Keratinocyte (primary cell): ENCODE measurements at regions not wholly inside any gene's neighbourhood (a gene's known extent, or its start where the extent isn't known, plus 50 kb on each side); places are given as distances from the start of the nearest gene placed in this dataset.

ENCODE experiments used
- DNase-seq: peaks from one replicate; pipeline ENCODE4 v3.0.0-alpha.2; 2011; ENCODE audit warnings: low read depth, missing footprints, low spot score
- FAIRE-seq: peaks from 2 replicates; lab custom pipeline; 2011; peaks lifted over from hg19 to GRCh38; lab: Jason Lieb, UNC
- H2AFZ ChIP-seq: 2 replicates; pipeline ENCODE4 v1.6.0; 2012; ENCODE audit warnings: low read length, control low read depth, inconsistent platforms; ENCODE audit not compliant: control insufficient read depth
- H3K27ac ChIP-seq: 2 replicates; pipeline ENCODE4 v1.5.1; 2011; ENCODE audit warnings: low read length; ENCODE audit not compliant: control insufficient read depth, insufficient read depth
- H3K27me3 ChIP-seq: 3 replicates; pipeline ENCODE4 v1.6.0; 2011; ENCODE audit warnings: low read length; ENCODE audit not compliant: control insufficient read depth, insufficient read depth; ENCODE audit errors: extremely low read depth
- H3K36me3 ChIP-seq, 2 experiments: 2 replicates in 1 of 2; 3 replicates in 1 of 2; pipeline ENCODE4 v1.5.1; 2011; ENCODE audit warnings: low read length in 2 of 2, mild to moderate bottlenecking in 1 of 2; ENCODE audit not compliant: control insufficient read depth in 2 of 2, insufficient read depth in 2 of 2; ENCODE audit errors: extremely low read depth in 1 of 2
- H3K4me1 ChIP-seq: 3 replicates; pipeline ENCODE4 v1.5.1; 2011; ENCODE audit warnings: low read length; ENCODE audit not compliant: control insufficient read depth, insufficient read depth; ENCODE audit errors: extremely low read depth
- H3K4me2 ChIP-seq: 3 replicates; pipeline ENCODE4 v1.6.0; 2011; ENCODE audit warnings: low read depth, low read length; ENCODE audit not compliant: control insufficient read depth, insufficient read depth; ENCODE audit errors: extremely low read depth
- H3K4me3 ChIP-seq, 3 experiments: fragments of 200-600 bp in 1 of 3; sonication (generic) in 1 of 3; 2 replicates in 2 of 3; 3 replicates in 1 of 3; pipeline ENCODE4 v1.5.1; 2011 to 2016; ENCODE audit warnings: low read length in 3 of 3, mild to moderate bottlenecking in 3 of 3, control low read depth in 2 of 3, inconsistent platforms in 1 of 3, low read depth in 1 of 3, mixed read lengths in 1 of 3, mixed run types in 1 of 3, moderate library complexity in 1 of 3; ENCODE audit not compliant: control insufficient read depth in 2 of 3, insufficient read depth in 2 of 3; ENCODE audit errors: extremely low read depth in 1 of 3
- H3K79me2 ChIP-seq: 2 replicates; pipeline ENCODE4 v1.6.0; 2012; ENCODE audit warnings: low read length; ENCODE audit not compliant: control insufficient read depth, insufficient read depth
- H3K9ac ChIP-seq: 3 replicates; pipeline ENCODE4 v1.6.0; 2011; ENCODE audit warnings: low read length; ENCODE audit not compliant: control insufficient read depth, insufficient read depth; ENCODE audit errors: extremely low read depth
- H3K9me1 ChIP-seq: 3 replicates; pipeline ENCODE4 v1.6.0; 2011; ENCODE audit warnings: low read length; ENCODE audit not compliant: control insufficient read depth, insufficient read depth; ENCODE audit errors: extremely low read depth
- H3K9me3 ChIP-seq: 2 replicates; pipeline ENCODE4 v1.5.1; 2012; ENCODE audit warnings: low read depth, low read length; ENCODE audit not compliant: control insufficient read depth
- H4K20me1 ChIP-seq: 3 replicates; pipeline ENCODE4 v1.6.0; 2011; ENCODE audit warnings: low read length; ENCODE audit not compliant: control insufficient read depth, insufficient read depth; ENCODE audit errors: extremely low read depth
- EZH2 ChIP-seq: IDR thresholded peaks from one replicate; pipeline ENCODE4 v1.6.1; 2012; ENCODE audit warnings: inconsistent platforms, mild to moderate bottlenecking, low read length, moderate library complexity
- dilution Hi-C: fragments of 300-500 bp; cut with MboI; formaldehyde crosslinking; loops from one replicate; pipeline ENCODE4 v1.7.0; 2020; ENCODE audit warnings: low sequenced_read_pairs; ENCODE audit not compliant: extremely low pct_ligation_motif_present
- TF ChIP-seq, protein P1 (sequence below), 3 experiments: IDR thresholded peaks in 1 of 3; conservative IDR thresholded peaks in 1 of 3; optimal IDR thresholded peaks in 1 of 3; 2 replicates in 2 of 3; 3 replicates in 1 of 3; pipeline versions ENCODE3 to v1.5.1; 2011; ENCODE audit warnings: low read length in 3 of 3, mild to moderate bottlenecking in 3 of 3, moderate library complexity in 2 of 3, control low read depth in 1 of 3, inconsistent platforms in 1 of 3; ENCODE audit not compliant: insufficient read depth in 2 of 3; ENCODE audit errors: extremely low read depth in 1 of 3

DNA sequence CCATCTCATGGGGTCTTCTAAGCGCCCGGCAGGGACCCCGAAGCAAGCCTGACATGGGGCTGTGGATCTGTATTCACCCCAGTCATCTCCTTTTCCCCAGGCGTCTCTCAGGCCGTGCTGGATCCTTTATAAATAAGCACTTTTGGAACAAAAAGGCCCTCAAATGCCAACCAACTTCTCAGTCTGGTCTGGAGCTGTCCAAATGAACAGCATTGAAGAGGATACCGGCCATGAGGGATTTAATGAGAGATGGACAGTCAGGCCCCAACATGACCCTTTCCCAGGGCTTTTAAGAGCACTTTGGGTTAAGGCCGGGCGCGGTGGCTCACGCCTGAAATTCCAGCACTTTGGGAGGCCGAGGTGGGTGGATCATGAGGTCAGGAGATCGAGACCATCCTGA, 89.2 kb upstream of the SPATA12 start:
- Histone ChIP-seq H3K9me3 (no peaks in the 10 kb centered on the region), H3K4me2 (no peak overlapping the region), H3K27me3 (no peaks in the 10 kb centered on the region), H3K9ac (no peak overlapping the region), H4K20me1 (no peaks in the 10 kb centered on the region), H3K4me1 (no peaks in the 10 kb centered on the region), H3K79me2 (no peaks in the 10 kb centered on the region), H3K4me3 (no peak overlapping the region), H3K36me3 (no peaks in the 10 kb centered on the region), H3K9me1 (no peaks in the 10 kb centered on the region), H2AFZ (no peak overlapping the region), H3K27ac (no peak overlapping the region)
- TF ChIP-seq EZH2, result no peak
- TF ChIP-seq, protein P1, sequence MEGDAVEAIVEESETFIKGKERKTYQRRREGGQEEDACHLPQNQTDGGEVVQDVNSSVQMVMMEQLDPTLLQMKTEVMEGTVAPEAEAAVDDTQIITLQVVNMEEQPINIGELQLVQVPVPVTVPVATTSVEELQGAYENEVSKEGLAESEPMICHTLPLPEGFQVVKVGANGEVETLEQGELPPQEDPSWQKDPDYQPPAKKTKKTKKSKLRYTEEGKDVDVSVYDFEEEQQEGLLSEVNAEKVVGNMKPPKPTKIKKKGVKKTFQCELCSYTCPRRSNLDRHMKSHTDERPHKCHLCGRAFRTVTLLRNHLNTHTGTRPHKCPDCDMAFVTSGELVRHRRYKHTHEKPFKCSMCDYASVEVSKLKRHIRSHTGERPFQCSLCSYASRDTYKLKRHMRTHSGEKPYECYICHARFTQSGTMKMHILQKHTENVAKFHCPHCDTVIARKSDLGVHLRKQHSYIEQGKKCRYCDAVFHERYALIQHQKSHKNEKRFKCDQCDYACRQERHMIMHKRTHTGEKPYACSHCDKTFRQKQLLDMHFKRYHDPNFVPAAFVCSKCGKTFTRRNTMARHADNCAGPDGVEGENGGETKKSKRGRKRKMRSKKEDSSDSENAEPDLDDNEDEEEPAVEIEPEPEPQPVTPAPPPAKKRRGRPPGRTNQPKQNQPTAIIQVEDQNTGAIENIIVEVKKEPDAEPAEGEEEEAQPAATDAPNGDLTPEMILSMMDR (optimal IDR thresholded peaks at IDR 0.05 in 1 of 3, IDR thresholded peaks at IDR 0.05 in 1 of 3, conservative IDR thresholded peaks at IDR 0.05 in 1 of 3; ENCODE audit: extremely low read depth in 1 of 3, insufficient read depth in 2 of 3, low read length in 3 of 3), result no peak
- dilution Hi-C loops, result no loop called here
- FAIRE-seq, result no peak
- no peak for DNase-seq

DNA sequence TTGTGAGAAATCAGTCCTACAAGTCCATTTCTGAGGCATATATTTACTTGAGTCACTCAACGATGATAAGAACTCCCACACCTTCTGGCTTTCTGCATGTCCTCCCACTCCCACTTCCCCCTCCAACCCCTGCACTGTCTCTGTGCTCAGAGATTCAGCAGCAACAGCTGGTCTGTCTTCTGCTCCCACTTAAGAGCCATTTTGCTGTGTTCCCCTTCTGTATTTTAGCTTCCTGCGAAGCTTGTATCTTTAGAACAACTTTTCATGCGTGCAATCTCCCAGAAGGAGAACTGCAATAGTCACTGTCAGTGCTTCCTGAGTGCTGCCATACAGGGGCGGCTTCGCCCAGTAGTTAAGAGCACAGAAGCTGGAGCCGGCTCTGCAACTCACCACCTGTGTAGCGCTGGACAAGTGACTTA, 90.0 kb upstream of the SPATA12 start:
- Histone ChIP-seq H3K9ac (no peak overlapping the region), H3K4me3 (no peak overlapping the region), H2AFZ (no peak overlapping the region), H3K27me3 (no peaks in the 10 kb centered on the region), H3K4me1 (no peaks in the 10 kb centered on the region), H3K4me2 (no peak overlapping the region), H3K9me1 (no peaks in the 10 kb centered on the region), H4K20me1 (no peaks in the 10 kb centered on the region), H3K36me3 (no peaks in the 10 kb centered on the region), H3K9me3 (no peaks in the 10 kb centered on the region), H3K27ac (no peak overlapping the region), H3K79me2 (no peaks in the 10 kb centered on the region)
- DNase-seq (no peak), FAIRE-seq (no peak)
- TF ChIP-seq EZH2, result no peak
- TF ChIP-seq, protein P1 (optimal IDR thresholded peaks at IDR 0.05 in 1 of 3, IDR thresholded peaks at IDR 0.05 in 1 of 3, conservative IDR thresholded peaks at IDR 0.05 in 1 of 3; ENCODE audit: extremely low read depth in 1 of 3, insufficient read depth in 2 of 3, low read length in 3 of 3), result no peak
- dilution Hi-C loops, result no loop called here
